HCT116 (cell line): ENCODE measurements at regions not wholly inside any gene's neighbourhood (a gene's known extent, or its start where the extent isn't known, plus 50 kb on each side); places are given as distances from the start of the nearest gene placed in this dataset.

Experiments used
- ATAC-seq: fragments of 200-7000 bp; cut with Tn5 transposase; 2 replicates; pipeline ENCODE4 v1.9.1; 2020; ENCODE audit warnings: mild to moderate bottlenecking, moderate library complexity
- BruUV-seq: library from RNA; stranded (reverse); fragments of 400-500 nt; replicated peaks from 2 replicates; lab custom pipeline; 2021; lab: Mats Ljungman, UMichigan
- CTCF ChIA-PET: fragments of 300-600 bp; sonication (Branson Sonifier 250); formaldehyde crosslinking; loops from one replicate; lab custom pipeline; 2021; ENCODE audit warnings: antibody characterized with exemption; lab: Charles Lee
- POLR2A ChIA-PET: fragments of 300-600, 350-600 bp; sonication (Branson Sonifier 250); formaldehyde crosslinking; loops from one replicate; lab custom pipeline; 2021; ENCODE audit warnings: antibody characterized with exemption; lab: Charles Lee
- RAD21 ChIA-PET, 2 experiments: fragments of 300-600 bp; sonication (Branson Sonifier 250); formaldehyde crosslinking; loops; one replicate each; lab custom pipeline; 2023; ENCODE audit warnings: low total read pairs in 2 of 2; ENCODE audit not compliant: uncharacterized antibody in 2 of 2, unreplicated experiment in 2 of 2, low non-redundant PET in 1 of 2; lab: Charles Lee
- DNase-seq: peaks from one replicate; pipeline ENCODE4 v3.0.0-alpha.2; 2010; ENCODE audit warnings: low read depth, low spot score
- H2AFZ ChIP-seq: fragments of 200-600 bp; shearing (Covaris generic), sonication (generic); 2 replicates; pipeline ENCODE4 v1.6.1; 2017; ENCODE audit warnings: low read depth, mixed run types, mixed read lengths, antibody characterized with exemption, low read length; ENCODE audit not compliant: poor library complexity, severe bottlenecking
- H3K27ac ChIP-seq: 2 replicates; pipeline ENCODE4 v1.5.1; 2012; ENCODE audit warnings: low read depth, low read length
- H3K27me3 ChIP-seq: fragments of 200-600 bp; sonication (generic); 2 replicates; pipeline ENCODE4 v1.6.1; 2016; ENCODE audit warnings: mixed run types, low read length, mixed read lengths; ENCODE audit not compliant: insufficient read depth
- H3K36me3 ChIP-seq, 2 experiments: fragments of 200-500 bp in 1 of 2; fragments of 200-600 bp in 1 of 2; sonication (Bioruptor generic) in 1 of 2; sonication (generic) in 1 of 2; 2 replicates each; pipeline versions ENCODE4 v1.5.1 to v1.6.1; 2014 to 2016; ENCODE audit warnings: low read length in 2 of 2, inconsistent platforms in 1 of 2, mixed read lengths in 1 of 2, mixed run types in 1 of 2; ENCODE audit not compliant: insufficient read depth in 2 of 2, control insufficient read depth in 1 of 2
- H3K4me1 ChIP-seq, 2 experiments: fragments of 200-600 bp in 1 of 2; sonication (generic) in 1 of 2; 2 replicates each; pipeline versions ENCODE4 v1.5.1 to v1.6.1; 2012 to 2017; ENCODE audit warnings: low read length in 2 of 2, inconsistent platforms in 1 of 2, mild to moderate bottlenecking in 1 of 2, mixed read lengths in 1 of 2, mixed run types in 1 of 2, moderate library complexity in 1 of 2; ENCODE audit not compliant: insufficient read depth in 2 of 2, control insufficient read depth in 1 of 2
- H3K4me2 ChIP-seq: fragments of 200-600 bp; sonication (generic); 2 replicates; pipeline ENCODE4 v1.6.1; 2017; ENCODE audit warnings: mixed run types, low read length, mixed read lengths
- H3K4me3 ChIP-seq, 2 experiments: fragments of 200-600 bp in 1 of 2; sonication (generic) in 1 of 2; replicated peaks in 1 of 2; 2 replicates each; pipeline ENCODE4 v1.5.1; 2011 to 2016; ENCODE audit warnings: low read length in 2 of 2, control low read depth in 1 of 2, low read depth in 1 of 2, mild to moderate bottlenecking in 1 of 2, mixed read lengths in 1 of 2, mixed run types in 1 of 2
- H3K79me2 ChIP-seq: fragments of 200-600 bp; sonication (generic); 2 replicates; pipeline ENCODE4 v1.6.1; 2017; ENCODE audit warnings: mild to moderate bottlenecking, mixed run types, low read length, moderate library complexity, mixed read lengths; ENCODE audit not compliant: insufficient read depth
- H3K9ac ChIP-seq: fragments of 200-600 bp; sonication (generic); 2 replicates; pipeline ENCODE4 v1.6.1; 2016; ENCODE audit warnings: low read length, mixed read lengths
- H3K9me2 ChIP-seq: fragments of 200-600 bp; sonication (generic), shearing (Covaris generic); 2 replicates; pipeline ENCODE4 v1.6.1; 2017; ENCODE audit warnings: mixed run types, mild to moderate bottlenecking, moderate library complexity; ENCODE audit not compliant: insufficient read depth
- H3K9me3 ChIP-seq, 2 experiments: fragments of 200-500 bp in 1 of 2; fragments of 200-600 bp in 1 of 2; sonication (Bioruptor generic) in 1 of 2; sonication (generic) in 1 of 2; 2 replicates each; pipeline ENCODE4 v1.6.1; 2014 to 2017; ENCODE audit warnings: low read length in 2 of 2, mixed read lengths in 2 of 2, inconsistent platforms in 1 of 2, low read depth in 1 of 2, mild to moderate bottlenecking in 1 of 2, mixed run types in 1 of 2, moderate library complexity in 1 of 2; ENCODE audit not compliant: control insufficient read depth in 1 of 2, insufficient read depth in 1 of 2
- H4K20me1 ChIP-seq: fragments of 200-600 bp; sonication (generic), shearing (Covaris generic); 2 replicates; pipeline ENCODE4 v1.6.1; 2017; ENCODE audit warnings: mixed run types, mild to moderate bottlenecking, moderate library complexity; ENCODE audit not compliant: insufficient read depth
- CBX3 ChIP-seq: IDR thresholded peaks from 2 replicates; pipeline ENCODE4 v1.6.1; 2012; ENCODE audit warnings: low read depth
- CEBPB ChIP-seq: IDR thresholded peaks from 2 replicates; pipeline ENCODE4 v1.6.1; 2012; ENCODE audit warnings: low read depth
- EGR1 ChIP-seq: IDR thresholded peaks from 2 replicates; pipeline ENCODE4 v1.6.1; 2012; ENCODE audit warnings: low read depth
- EZH2phosphoT487 ChIP-seq: fragments of 200-600 bp; IDR thresholded peaks from 2 replicates; pipeline ENCODE4 v1.6.1; 2018; ENCODE audit warnings: antibody characterized with exemption, borderline replicate concordance
- FOSL1 ChIP-seq: IDR thresholded peaks from 2 replicates; pipeline ENCODE4 v1.6.1; 2012; ENCODE audit warnings: low read depth
- JUND ChIP-seq: IDR thresholded peaks from 2 replicates; pipeline ENCODE4 v1.6.1; 2012
- POLR2A ChIP-seq: IDR thresholded peaks from 2 replicates; pipeline ENCODE4 v1.7.0; 2011; ENCODE audit warnings: borderline replicate concordance; ENCODE audit not compliant: insufficient read depth, insufficient read length; ENCODE audit errors: extremely low read depth
- POLR2AphosphoS5 ChIP-seq: IDR thresholded peaks from 2 replicates; pipeline ENCODE4 v1.6.1; 2011; ENCODE audit warnings: mild to moderate bottlenecking, low read depth, low read length, moderate library complexity
- RAD21 ChIP-seq: IDR thresholded peaks from 2 replicates; pipeline ENCODE4 v1.6.1; 2012; ENCODE audit warnings: low read depth, mild to moderate bottlenecking
- REST ChIP-seq: IDR thresholded peaks from 2 replicates; pipeline ENCODE4 v1.6.1; 2012; ENCODE audit warnings: low read depth
- SIN3A ChIP-seq: IDR thresholded peaks from 2 replicates; pipeline ENCODE4 v1.6.1; 2012; ENCODE audit warnings: low read depth
- SP1 ChIP-seq: IDR thresholded peaks from 2 replicates; pipeline ENCODE4 v1.6.1; 2012; ENCODE audit warnings: low read depth
- SRF ChIP-seq: IDR thresholded peaks from 2 replicates; pipeline ENCODE4 v1.6.1; 2012; ENCODE audit warnings: low read depth
- TCF7L2 ChIP-seq: IDR thresholded peaks from 2 replicates; pipeline ENCODE4 v1.7.0; 2011; ENCODE audit warnings: borderline replicate concordance, inconsistent platforms; ENCODE audit not compliant: insufficient read depth, insufficient read length; ENCODE audit errors: extremely low read depth
- YY1 ChIP-seq: IDR thresholded peaks from 2 replicates; pipeline ENCODE4 v1.6.1; 2011; ENCODE audit warnings: low read length, low read depth, moderate library complexity, mild to moderate bottlenecking; ENCODE audit not compliant: insufficient replicate concordance; ENCODE audit errors: extremely low read depth
- ZBTB33 ChIP-seq: IDR thresholded peaks from 2 replicates; pipeline ENCODE4 v1.6.1; 2011; ENCODE audit warnings: mild to moderate bottlenecking, low read length, moderate library complexity; ENCODE audit not compliant: insufficient replicate concordance; ENCODE audit errors: extremely low read depth
- ZFX ChIP-seq: fragments of 450-650 bp; IDR thresholded peaks from 2 replicates; pipeline ENCODE4 v1.6.1; 2017
- ZNF274 ChIP-seq: fragments of 200-500 bp; sonication (Bioruptor generic); IDR thresholded peaks from 2 replicates; pipeline ENCODE4 v1.6.1; 2014; ENCODE audit warnings: mild to moderate bottlenecking, low read depth, low read length, inconsistent platforms
- intact Hi-C: fragments of 100-400 bp; cut with micrococcal nuclease; formaldehyde crosslinking; loops from 2 replicates; pipeline ENCODE4 v1.10.0; 2022
- TF ChIP-seq, protein P1 (sequence below), 3 experiments: fragments of 200-600 bp in 1 of 3; sonication (generic) in 1 of 3; IDR thresholded peaks in 2 of 3; conservative IDR thresholded peaks in 1 of 3; 2 replicates each; pipeline ENCODE4 v1.5.1; 2012 to 2017; ENCODE audit warnings: low read depth in 2 of 3, low read length in 2 of 3, antibody characterized with exemption in 1 of 3, borderline replicate concordance in 1 of 3, control low read depth in 1 of 3, mild to moderate bottlenecking in 1 of 3, mixed read lengths in 1 of 3, mixed run types in 1 of 3, moderate library complexity in 1 of 3; ENCODE audit not compliant: insufficient read depth in 1 of 3

- TF ChIP-seq, protein P1, sequence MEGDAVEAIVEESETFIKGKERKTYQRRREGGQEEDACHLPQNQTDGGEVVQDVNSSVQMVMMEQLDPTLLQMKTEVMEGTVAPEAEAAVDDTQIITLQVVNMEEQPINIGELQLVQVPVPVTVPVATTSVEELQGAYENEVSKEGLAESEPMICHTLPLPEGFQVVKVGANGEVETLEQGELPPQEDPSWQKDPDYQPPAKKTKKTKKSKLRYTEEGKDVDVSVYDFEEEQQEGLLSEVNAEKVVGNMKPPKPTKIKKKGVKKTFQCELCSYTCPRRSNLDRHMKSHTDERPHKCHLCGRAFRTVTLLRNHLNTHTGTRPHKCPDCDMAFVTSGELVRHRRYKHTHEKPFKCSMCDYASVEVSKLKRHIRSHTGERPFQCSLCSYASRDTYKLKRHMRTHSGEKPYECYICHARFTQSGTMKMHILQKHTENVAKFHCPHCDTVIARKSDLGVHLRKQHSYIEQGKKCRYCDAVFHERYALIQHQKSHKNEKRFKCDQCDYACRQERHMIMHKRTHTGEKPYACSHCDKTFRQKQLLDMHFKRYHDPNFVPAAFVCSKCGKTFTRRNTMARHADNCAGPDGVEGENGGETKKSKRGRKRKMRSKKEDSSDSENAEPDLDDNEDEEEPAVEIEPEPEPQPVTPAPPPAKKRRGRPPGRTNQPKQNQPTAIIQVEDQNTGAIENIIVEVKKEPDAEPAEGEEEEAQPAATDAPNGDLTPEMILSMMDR (IDR thresholded peaks at IDR 0.05 in 2 of 3, conservative IDR thresholded peaks at IDR 0.05 in 1 of 3; ENCODE audit: borderline replicate concordance in 1 of 3, insufficient read depth in 1 of 3, low read depth in 2 of 3, low read length in 2 of 3): no peak
- no peak for TF ChIP-seq RAD21
- TF ChIP-seq, all 23 proteins: peak for 0
These were observed 333.4 kb downstream of the INSIG2 start (continued) for GRCh38 chr2:118421648-118422047.

DNA sequence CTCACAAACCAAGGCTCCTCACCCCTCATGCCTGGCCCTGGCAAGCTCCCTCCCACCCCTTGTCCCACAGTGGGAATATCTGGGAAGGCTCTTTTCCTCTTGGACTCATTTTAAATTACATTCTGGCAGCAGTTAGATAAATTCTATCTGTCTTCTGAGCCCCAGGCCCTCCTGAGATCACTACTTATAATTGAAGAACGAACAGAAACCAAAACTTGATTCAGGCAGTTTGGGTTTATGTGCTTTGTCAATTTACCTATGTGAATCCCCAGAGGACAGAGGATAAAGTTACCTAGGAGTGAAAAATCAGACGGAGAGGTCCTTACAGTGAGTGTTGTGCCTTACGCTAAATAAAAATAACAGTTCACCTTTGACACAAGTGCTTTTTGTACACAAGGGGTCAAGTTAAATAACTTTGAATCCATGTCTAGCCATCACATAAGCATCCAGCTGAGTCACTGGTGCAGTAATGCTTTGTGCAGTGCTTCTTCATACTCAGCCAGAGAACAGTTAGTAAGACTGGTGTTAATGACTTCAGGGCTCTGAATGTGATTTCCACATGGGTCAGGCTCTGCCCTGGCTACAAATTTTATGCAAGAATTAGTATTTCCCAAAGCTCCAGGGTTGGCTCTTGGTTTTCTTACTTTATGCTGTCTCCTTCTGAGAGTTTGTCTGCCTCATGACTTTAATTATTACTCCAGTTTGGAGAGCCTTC is 329.3 kb downstream of the INSIG2 start:
- no peak for TF ChIP-seq FOSL1
- no peak for TF ChIP-seq POLR2A
- TF ChIP-seq EZH2phosphoT487: no peak
- no peak for TF ChIP-seq POLR2AphosphoS5
- no peak for TF ChIP-seq SIN3A
- TF ChIP-seq SP1: no peak
- TF ChIP-seq ZFX: no peak
- no peak for TF ChIP-seq EGR1
- no peak for TF ChIP-seq YY1
- no peak for TF ChIP-seq RAD21
- no peak for TF ChIP-seq TCF7L2
- TF ChIP-seq REST: no peak
- no peak for TF ChIP-seq CEBPB
- no peak for TF ChIP-seq ZBTB33
- no peak for TF ChIP-seq JUND
- TF ChIP-seq ZNF274: no peak
- no peak for TF ChIP-seq CBX3
- TF ChIP-seq SRF: no peak
- TF ChIP-seq, all 23 proteins: peak for 0
- no peaks in the 10 kb centered on the region for H3K4me1 ChIP-seq
- H3K27ac ChIP-seq: no peak overlapping the region
- H3K9ac ChIP-seq: no peak overlapping the region
- no peak overlapping the region for H3K4me2 ChIP-seq
- no peaks in the 10 kb centered on the region for H3K9me2 ChIP-seq
- no peaks in the 10 kb centered on the region for H3K9me3 ChIP-seq
- ATAC-seq: no peak
- CTCF ChIA-PET: no interaction called here
- no peaks in the 10 kb centered on the region for H3K36me3 ChIP-seq
- H3K79me2 ChIP-seq: no peaks in the 10 kb centered on the region
- no peak overlapping the region for H2AFZ ChIP-seq
- no TSS peak for BruUV-seq
- RAD21 ChIA-PET: no interaction called here
- intact Hi-C loops: no loop called here
- no peaks in the 10 kb centered on the region for H4K20me1 ChIP-seq
- no peak for DNase-seq
- H3K27me3 ChIP-seq: no peaks in the 10 kb centered on the region
- no peak overlapping the region for H3K4me3 ChIP-seq
- POLR2A ChIA-PET: no interaction called here
